ENCODE measurements at regions not wholly inside any gene's neighbourhood (a gene's known extent, or its start where the extent isn't known, plus 50 kb on each side); places are given as distances from the start of the nearest gene placed in this dataset.

GRCh38 chr6:22904431-22904830, 335.1 kb downstream of the HDGFL1 start:
- Histone ChIP-seq H3K4me3 (no peak overlapping the region), H3K27me3 (no peaks in the 10 kb centered on the region), H3K9me3 (no peaks in the 10 kb centered on the region), H3K36me3 (replicated peaks in 1 of 2; ENCODE audit: insufficient read depth in 1 of 2, low read depth in 2 of 2) (no peaks in the 10 kb centered on the region), H3K4me1 (no peaks in the 10 kb centered on the region), H3K27ac (peak overlapping the region in 2 of 4 donors; percentile 26 to 57)
- WGBS, 2 donors, result 45 to 49% methylated on average over 5 of the region's 5 CpGs
- peak; percentile 79 for ATAC-seq
- TF ChIP-seq, protein P1, sequence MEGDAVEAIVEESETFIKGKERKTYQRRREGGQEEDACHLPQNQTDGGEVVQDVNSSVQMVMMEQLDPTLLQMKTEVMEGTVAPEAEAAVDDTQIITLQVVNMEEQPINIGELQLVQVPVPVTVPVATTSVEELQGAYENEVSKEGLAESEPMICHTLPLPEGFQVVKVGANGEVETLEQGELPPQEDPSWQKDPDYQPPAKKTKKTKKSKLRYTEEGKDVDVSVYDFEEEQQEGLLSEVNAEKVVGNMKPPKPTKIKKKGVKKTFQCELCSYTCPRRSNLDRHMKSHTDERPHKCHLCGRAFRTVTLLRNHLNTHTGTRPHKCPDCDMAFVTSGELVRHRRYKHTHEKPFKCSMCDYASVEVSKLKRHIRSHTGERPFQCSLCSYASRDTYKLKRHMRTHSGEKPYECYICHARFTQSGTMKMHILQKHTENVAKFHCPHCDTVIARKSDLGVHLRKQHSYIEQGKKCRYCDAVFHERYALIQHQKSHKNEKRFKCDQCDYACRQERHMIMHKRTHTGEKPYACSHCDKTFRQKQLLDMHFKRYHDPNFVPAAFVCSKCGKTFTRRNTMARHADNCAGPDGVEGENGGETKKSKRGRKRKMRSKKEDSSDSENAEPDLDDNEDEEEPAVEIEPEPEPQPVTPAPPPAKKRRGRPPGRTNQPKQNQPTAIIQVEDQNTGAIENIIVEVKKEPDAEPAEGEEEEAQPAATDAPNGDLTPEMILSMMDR (IDR thresholded peaks at IDR 0.05), result no peak
- no peak for TF ChIP-seq POLR2A (IDR thresholded peaks at IDR 0.05)
- peak in 1 of 4 donors; percentile 11 for DNase-seq
- intact Hi-C loops (cut with DNase I), result no loop called here

DNA sequence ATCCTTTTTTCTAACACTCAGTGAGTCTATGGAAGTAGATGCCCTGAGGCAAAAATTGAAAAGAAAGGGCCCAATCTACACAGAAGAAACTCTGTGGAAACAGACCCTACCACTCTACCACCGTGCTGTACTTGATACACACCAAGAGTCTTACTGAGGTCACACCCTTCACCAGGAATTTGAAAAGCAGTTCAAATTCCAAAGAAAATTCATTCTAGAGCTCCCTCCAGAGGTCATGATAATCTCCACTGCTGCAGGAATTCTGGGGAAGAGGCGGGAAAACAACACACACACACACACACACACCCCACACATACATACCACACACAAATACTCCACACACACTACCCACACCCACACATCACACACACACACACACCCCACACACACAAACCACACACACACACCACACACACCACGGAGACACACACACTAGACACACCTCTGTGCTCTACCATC, 336.8 kb downstream of the HDGFL1 start:
- no peak overlapping the region for H3K27ac ChIP-seq
- no peak overlapping the region for H3K4me3 ChIP-seq
- peak; percentile 55 for ATAC-seq
- H3K27me3 ChIP-seq, result no peaks in the 10 kb centered on the region
- DNase-seq, result no peak
- no peaks in the 10 kb centered on the region for H3K9me3 ChIP-seq
- H3K36me3 ChIP-seq (replicated peaks in 1 of 2; ENCODE audit: insufficient read depth in 1 of 2, low read depth in 2 of 2), result no peaks in the 10 kb centered on the region
- 37 to 38% methylated on average over 3 of the region's 3 CpGs for WGBS, 2 donors
- TF ChIP-seq, protein P1 (IDR thresholded peaks at IDR 0.05), result peak in 4 of 7 experiments; percentile 23 to 49 (median 36)
- no peak for TF ChIP-seq POLR2A (IDR thresholded peaks at IDR 0.05)
- H3K4me1 ChIP-seq, result no peaks in the 10 kb centered on the region
- intact Hi-C loops (cut with DNase I), result no loop called here

DNA sequence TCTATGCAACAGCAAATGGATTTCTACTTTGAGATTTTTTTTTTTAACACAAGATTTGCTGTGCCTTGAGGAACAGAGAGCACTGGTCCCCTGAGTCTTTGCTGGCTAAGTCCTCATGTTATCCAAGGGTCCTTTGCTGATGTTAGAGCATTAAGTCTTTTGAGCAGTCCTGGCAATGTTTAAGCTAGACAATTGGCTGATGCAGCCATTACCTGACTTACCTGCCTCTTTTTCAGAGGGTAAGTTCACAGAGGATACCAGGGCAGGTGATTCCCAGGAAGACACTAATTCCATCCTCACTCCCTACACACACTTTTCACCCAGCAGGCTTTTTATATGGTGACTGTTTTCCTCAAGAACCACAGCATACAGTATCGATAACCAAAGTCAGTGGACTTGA, 337.7 kb downstream of the HDGFL1 start:
- Histone ChIP-seq H3K9me3 (no peaks in the 10 kb centered on the region), H3K27me3 (no peaks in the 10 kb centered on the region), H3K4me1 (no peaks in the 10 kb centered on the region), H3K27ac (no peak overlapping the region), H3K4me3 (no peak overlapping the region), H3K36me3 (replicated peaks in 1 of 2; ENCODE audit: insufficient read depth in 1 of 2, low read depth in 2 of 2) (no peaks in the 10 kb centered on the region)
- intact Hi-C loops (cut with DNase I), result no loop called here
- DNase-seq, result no peak
- 77 to 86% methylated on average over 1 of the region's 1 CpG for WGBS, 2 donors
- no peak for ATAC-seq
- TF ChIP-seq, protein P1 (IDR thresholded peaks at IDR 0.05), result no peak
- no peak for TF ChIP-seq POLR2A (IDR thresholded peaks at IDR 0.05)

DNA sequence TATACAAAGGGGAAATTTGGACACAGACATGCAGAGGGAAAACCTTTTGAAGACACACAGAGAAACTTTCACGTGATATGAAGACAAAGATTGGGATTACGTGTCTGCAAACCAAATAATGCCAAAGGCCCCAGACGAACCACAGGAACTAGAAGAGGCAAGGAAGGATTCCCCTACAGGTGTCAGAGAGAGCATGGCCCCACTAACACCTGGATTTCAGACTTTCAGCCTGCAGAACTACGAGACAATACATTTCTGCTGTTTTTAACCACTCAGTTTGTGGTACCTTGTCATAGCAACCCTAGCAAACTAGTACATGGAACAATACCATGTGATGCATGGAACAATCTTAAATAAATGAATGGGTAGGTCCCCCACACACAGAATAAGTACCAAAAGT, 341.0 kb downstream of the HDGFL1 start:
- H3K9me3 ChIP-seq, result no peaks in the 10 kb centered on the region
- TF ChIP-seq POLR2A (IDR thresholded peaks at IDR 0.05), result no peak
- TF ChIP-seq, protein P1 (IDR thresholded peaks at IDR 0.05), result no peak
- no peaks in the 10 kb centered on the region for H3K36me3 ChIP-seq (replicated peaks in 1 of 2; ENCODE audit: insufficient read depth in 1 of 2, low read depth in 2 of 2)
- no peaks in the 10 kb centered on the region for H3K27me3 ChIP-seq
- DNase-seq (no peak), ATAC-seq (no peak)
- WGBS, 2 donors, result 53 to 65% methylated on average over 4 of the region's 4 CpGs
- intact Hi-C loops (cut with DNase I), result no loop called here
- no peak overlapping the region for H3K4me3 ChIP-seq
- no peaks in the 10 kb centered on the region for H3K4me1 ChIP-seq
- no peak overlapping the region for H3K27ac ChIP-seq

- no peaks in the 10 kb centered on the region for H3K9me3 ChIP-seq
- intact Hi-C loops (cut with DNase I), result no loop called here
- no peak overlapping the region for H3K4me3 ChIP-seq
- H3K27me3 ChIP-seq, result no peaks in the 10 kb centered on the region
- H3K4me1 ChIP-seq, result no peaks in the 10 kb centered on the region
- DNase-seq (no peak), ATAC-seq (no peak)
- 47 to 53% methylated on average over 2 of the region's 2 CpGs for WGBS, 2 donors
- no peaks in the 10 kb centered on the region for H3K36me3 ChIP-seq (replicated peaks in 1 of 2; ENCODE audit: insufficient read depth in 1 of 2, low read depth in 2 of 2)
- no peak for TF ChIP-seq POLR2A (IDR thresholded peaks at IDR 0.05)
- TF ChIP-seq, protein P1 (IDR thresholded peaks at IDR 0.05), result no peak
- no peak overlapping the region for H3K27ac ChIP-seq
These were observed 344.2 kb downstream of the HDGFL1 start for GRCh38 chr6:22913612-22914011.
